IMR-90 (cell line): ENCODE measurements at regions not wholly inside any gene's neighbourhood (a gene's known extent, or its start where the extent isn't known, plus 50 kb on each side); places are given as distances from the start of the nearest gene placed in this dataset.

Experiments
- ATAC-seq: fragments of 200-7000 bp; cut with Tn5 transposase; 2 replicates; pipeline ENCODE4 v1.9.1; 2020; ENCODE audit warnings: low read depth, mild to moderate bottlenecking, moderate library complexity
- BruUV-seq: library from RNA; stranded (reverse); fragments of 400-500 nt; replicated peaks from 2 replicates; lab custom pipeline; 2021; lab: Mats Ljungman, UMichigan
- CTCF ChIA-PET: fragments of 300-600 bp; formaldehyde crosslinking; extraction: SDS; loops from one replicate; lab custom pipeline; 2021; ENCODE audit warnings: antibody characterized with exemption; lab: Yijun Ruan, JAX
- POLR2A ChIA-PET: fragments of 300-600 bp; sonication (Branson Sonifier 250); formaldehyde crosslinking; loops from one replicate; lab custom pipeline; 2022; ENCODE audit warnings: antibody characterized with exemption; ENCODE audit not compliant: unreplicated experiment; lab: Charles Lee
- DNase-seq: peaks from one replicate; pipeline ENCODE4 v3.0.0; 2013
- H2AFZ ChIP-seq: replicated peaks from 2 replicates; pipeline ENCODE3; 2013; ENCODE audit warnings: low read length, mild to moderate bottlenecking; ENCODE audit not compliant: poor library complexity
- H2AK5ac ChIP-seq: 2 replicates; pipeline ENCODE4 v1.6.1; 2013; ENCODE audit warnings: low read depth, low read length, inconsistent platforms
- H2AK9ac ChIP-seq: replicated peaks from 2 replicates; pipeline ENCODE3; 2013; ENCODE audit warnings: mild to moderate bottlenecking, low read depth, low read length, moderate library complexity; ENCODE audit not compliant: poor library complexity
- H2BK120ac ChIP-seq: 2 replicates; pipeline ENCODE4 v1.6.1; 2013; ENCODE audit warnings: low read depth, low read length, inconsistent platforms
- H2BK15ac ChIP-seq: 3 replicates; pipeline ENCODE4 v1.6.1; 2013; ENCODE audit warnings: low read depth, low read length, inconsistent platforms
- H2BK20ac ChIP-seq: 2 replicates; pipeline ENCODE4 v1.6.1; 2013; ENCODE audit warnings: low read depth, mild to moderate bottlenecking, inconsistent platforms, low read length, moderate library complexity
- H2BK5ac ChIP-seq: 2 replicates; pipeline ENCODE4 v1.6.1; 2013; ENCODE audit warnings: mild to moderate bottlenecking, low read depth, low read length, inconsistent platforms; ENCODE audit not compliant: poor library complexity, severe bottlenecking
- H3K14ac ChIP-seq: replicated peaks from 2 replicates; pipeline ENCODE4 v1.6.1; 2013; ENCODE audit warnings: low read depth, low read length, inconsistent platforms
- H3K18ac ChIP-seq: 2 replicates; pipeline ENCODE4 v1.6.1; 2013; ENCODE audit warnings: low read depth, low read length, control low read depth
- H3K23ac ChIP-seq: 2 replicates; pipeline ENCODE4 v1.6.1; 2013; ENCODE audit warnings: low read depth, low read length, inconsistent platforms
- H3K27ac ChIP-seq: 2 replicates; pipeline ENCODE4 v1.5.1; 2013; ENCODE audit warnings: mild to moderate bottlenecking, control low read depth, low read length; ENCODE audit not compliant: insufficient read depth
- H3K27me3 ChIP-seq: 2 replicates; pipeline ENCODE4 v1.6.1; 2013; ENCODE audit warnings: low read length; ENCODE audit not compliant: control insufficient read depth, insufficient read depth
- H3K36me3 ChIP-seq: 2 replicates; pipeline ENCODE4 v1.6.1; 2013; ENCODE audit warnings: low read length, mixed read lengths; ENCODE audit not compliant: control insufficient read depth, insufficient read depth
- H3K4ac ChIP-seq: 2 replicates; pipeline ENCODE4 v1.6.1; 2013; ENCODE audit warnings: low read depth, low read length, inconsistent platforms
- H3K4me1 ChIP-seq: 2 replicates; pipeline ENCODE4 v1.6.1; 2013; ENCODE audit warnings: low read length, mixed read lengths; ENCODE audit not compliant: control insufficient read depth, insufficient read depth
- H3K4me2 ChIP-seq: 2 replicates; pipeline ENCODE4 v1.6.1; 2013; ENCODE audit warnings: low read depth, mild to moderate bottlenecking, control low read depth, low read length, moderate library complexity
- H3K4me3 ChIP-seq: 2 replicates; pipeline ENCODE4 v1.5.1; 2013; ENCODE audit warnings: low read depth, mild to moderate bottlenecking, control low read depth, low read length, moderate library complexity; ENCODE audit not compliant: insufficient read depth
- H3K56ac ChIP-seq: 2 replicates; pipeline ENCODE4 v1.6.1; 2013; ENCODE audit warnings: low read length, inconsistent platforms; ENCODE audit not compliant: insufficient read depth; ENCODE audit errors: extremely low read depth
- H3K79me1 ChIP-seq, 2 experiments: 2 replicates each; pipeline ENCODE4 v1.6.1; 2013; ENCODE audit warnings: low read length in 2 of 2, inconsistent platforms in 1 of 2, low read depth in 1 of 2
- H3K9ac ChIP-seq: 2 replicates; pipeline ENCODE4 v1.6.1; 2013; ENCODE audit warnings: low read depth, low read length, control low read depth
- H3K9me1 ChIP-seq: 2 replicates; pipeline ENCODE4 v1.6.1; 2013; ENCODE audit warnings: low read length, inconsistent platforms; ENCODE audit not compliant: insufficient read depth
- H3K9me3 ChIP-seq: 2 replicates; pipeline ENCODE4 v1.6.1; 2013; ENCODE audit warnings: low read length; ENCODE audit not compliant: control insufficient read depth, insufficient read depth
- H4K20me1 ChIP-seq: 2 replicates; pipeline ENCODE4 v1.6.1; 2013; ENCODE audit warnings: low read length, inconsistent platforms; ENCODE audit not compliant: insufficient read depth
- H4K5ac ChIP-seq: 2 replicates; pipeline ENCODE4 v1.6.1; 2013; ENCODE audit warnings: mild to moderate bottlenecking, low read depth, low read length, control low read depth
- H4K8ac ChIP-seq, 2 experiments: 2 replicates each; pipeline ENCODE4 v1.6.1; 2013; ENCODE audit warnings: low read depth in 2 of 2, low read length in 2 of 2, control low read depth in 1 of 2, inconsistent platforms in 1 of 2
- H4K91ac ChIP-seq: 2 replicates; pipeline ENCODE4 v1.6.1; 2013; ENCODE audit warnings: low read depth, low read length, inconsistent platforms; ENCODE audit not compliant: insufficient read depth
- BHLHE40 ChIP-seq: fragments of 150-350 bp; IDR thresholded peaks from 2 replicates; pipeline ENCODE4 v1.6.1; 2016; ENCODE audit warnings: mild to moderate bottlenecking, low read depth, low read length
- CEBPB ChIP-seq: IDR thresholded peaks from 2 replicates; pipeline ENCODE4 v1.6.1; 2012; ENCODE audit warnings: low read depth, low read length, improper control_type of control experiment
- CHD1 ChIP-seq: IDR thresholded peaks from 2 replicates; pipeline ENCODE4 v1.6.1; 2012; ENCODE audit warnings: low read depth, low read length, improper control_type of control experiment
- FOS ChIP-seq: fragments of 150-350 bp; IDR thresholded peaks from 2 replicates; pipeline ENCODE4 v1.6.1; 2016; ENCODE audit warnings: low read depth, low read length
- MAFK ChIP-seq: IDR thresholded peaks from 2 replicates; pipeline ENCODE4 v1.6.1; 2012; ENCODE audit warnings: low read depth, low read length, improper control_type of control experiment
- MAZ ChIP-seq: IDR thresholded peaks from 2 replicates; pipeline ENCODE4 v1.6.1; 2012; ENCODE audit warnings: low read depth, mild to moderate bottlenecking, low read length, improper control_type of control experiment, moderate library complexity, borderline replicate concordance
- POLR2A ChIP-seq: IDR thresholded peaks from 2 replicates; pipeline ENCODE4 v1.6.1; 2012; ENCODE audit warnings: mild to moderate bottlenecking, low read depth, low read length
- RAD21 ChIP-seq: IDR thresholded peaks from 2 replicates; pipeline ENCODE4 v1.6.1; 2012; ENCODE audit warnings: low read length, improper control_type of control experiment
- RCOR1 ChIP-seq: IDR thresholded peaks from 2 replicates; pipeline ENCODE4 v1.6.1; 2012; ENCODE audit warnings: mild to moderate bottlenecking, low read length, improper control_type of control experiment; ENCODE audit not compliant: insufficient replicate concordance
- RFX5 ChIP-seq: IDR thresholded peaks from 2 replicates; pipeline ENCODE4 v1.8.0; 2012; ENCODE audit warnings: low read depth, mild to moderate bottlenecking, low read length, moderate library complexity
- SMC3 ChIP-seq: fragments of 150-350 bp; IDR thresholded peaks from 2 replicates; pipeline ENCODE4 v1.6.1; 2016; ENCODE audit warnings: low read depth, mild to moderate bottlenecking, antibody characterized with exemption, low read length, moderate library complexity
- USF2 ChIP-seq: fragments of 150-350 bp; IDR thresholded peaks from 2 replicates; pipeline ENCODE4 v1.6.1; 2017; ENCODE audit warnings: mild to moderate bottlenecking, antibody characterized with exemption, low read length, low read depth
- WGBS, 2 experiments: methylation state at CpG; one replicate each; pipeline versions ENCODE4 v1.1.5 to v1.1.7; 2013; ENCODE audit warnings: missing lambda C conversion rate in 2 of 2; ENCODE audit not compliant: insufficient read length in 1 of 2; ENCODE audit errors: extremely low coverage in 2 of 2; 5-methylcytosine and 5-hydroxymethylcytosine counted together
- dilution Hi-C: fragments of 300-500 bp; cut with HindIII; formaldehyde crosslinking; loops from one replicate; pipeline ENCODE4 v1.14.3; 2018; ENCODE audit warnings: low sequenced_read_pairs; ENCODE audit not compliant: unreplicated experiment
- in situ Hi-C: fragments of 300-500 bp; cut with MboI; formaldehyde crosslinking; loops from 3 replicates; pipeline ENCODE4 v1.14.3; 2019; ENCODE audit warnings: low sequenced_read_pairs, inconsistent platforms, mixed read lengths
- intact Hi-C: fragments of 100-400 bp; cut with micrococcal nuclease; formaldehyde crosslinking; loops from 2 replicates; pipeline ENCODE4 v1.10.0; 2022
- TF ChIP-seq, protein P1 (sequence below): fragments of 150-350 bp; IDR thresholded peaks from 2 replicates; pipeline ENCODE4 v1.6.1; 2016; ENCODE audit warnings: low read depth, mild to moderate bottlenecking, low read length, moderate library complexity, borderline replicate concordance
- TF ChIP-seq, protein P2 (sequence below): conservative IDR thresholded peaks from 2 replicates; pipeline ENCODE4 v1.5.1; 2012; ENCODE audit warnings: mild to moderate bottlenecking, low read depth, low read length, improper control_type of control experiment

- H2AK5ac ChIP-seq: no peak overlapping the region
- H2BK20ac ChIP-seq: no peak overlapping the region
- no peak overlapping the region for H3K18ac ChIP-seq
- H3K9me1 ChIP-seq: no peaks in the 10 kb centered on the region
- H3K79me1 ChIP-seq: no peaks in the 10 kb centered on the region
- H2AK9ac ChIP-seq: no peak overlapping the region
- H3K4me1 ChIP-seq: peaks cover 1% of the 10 kb centered on the region; the same call in 1 of the 2 replicates
- ChIA-PET POLR2A (no interaction called here), CTCF (no interaction called here)
- no peak overlapping the region for H2BK15ac ChIP-seq
- H3K9ac ChIP-seq: no peak overlapping the region
- dilution Hi-C loops (no loop called here), intact Hi-C loops (no loop called here), in situ Hi-C loops (no loop called here)
- DNase-seq (no peak), ATAC-seq (no peak)
- no peaks in the 10 kb centered on the region for H3K36me3 ChIP-seq
- no peak overlapping the region for H3K4me2 ChIP-seq
- TF ChIP-seq RCOR1: no peak
- no peak for TF ChIP-seq POLR2A
- TF ChIP-seq USF2: no peak
- TF ChIP-seq CEBPB: no peak
- TF ChIP-seq FOS: no peak
- no peak for TF ChIP-seq RFX5
- TF ChIP-seq, protein P1, sequence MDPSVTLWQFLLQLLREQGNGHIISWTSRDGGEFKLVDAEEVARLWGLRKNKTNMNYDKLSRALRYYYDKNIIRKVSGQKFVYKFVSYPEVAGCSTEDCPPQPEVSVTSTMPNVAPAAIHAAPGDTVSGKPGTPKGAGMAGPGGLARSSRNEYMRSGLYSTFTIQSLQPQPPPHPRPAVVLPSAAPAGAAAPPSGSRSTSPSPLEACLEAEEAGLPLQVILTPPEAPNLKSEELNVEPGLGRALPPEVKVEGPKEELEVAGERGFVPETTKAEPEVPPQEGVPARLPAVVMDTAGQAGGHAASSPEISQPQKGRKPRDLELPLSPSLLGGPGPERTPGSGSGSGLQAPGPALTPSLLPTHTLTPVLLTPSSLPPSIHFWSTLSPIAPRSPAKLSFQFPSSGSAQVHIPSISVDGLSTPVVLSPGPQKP: no peak
- TF ChIP-seq BHLHE40: no peak
- no peak for TF ChIP-seq CHD1
- TF ChIP-seq, protein P2, sequence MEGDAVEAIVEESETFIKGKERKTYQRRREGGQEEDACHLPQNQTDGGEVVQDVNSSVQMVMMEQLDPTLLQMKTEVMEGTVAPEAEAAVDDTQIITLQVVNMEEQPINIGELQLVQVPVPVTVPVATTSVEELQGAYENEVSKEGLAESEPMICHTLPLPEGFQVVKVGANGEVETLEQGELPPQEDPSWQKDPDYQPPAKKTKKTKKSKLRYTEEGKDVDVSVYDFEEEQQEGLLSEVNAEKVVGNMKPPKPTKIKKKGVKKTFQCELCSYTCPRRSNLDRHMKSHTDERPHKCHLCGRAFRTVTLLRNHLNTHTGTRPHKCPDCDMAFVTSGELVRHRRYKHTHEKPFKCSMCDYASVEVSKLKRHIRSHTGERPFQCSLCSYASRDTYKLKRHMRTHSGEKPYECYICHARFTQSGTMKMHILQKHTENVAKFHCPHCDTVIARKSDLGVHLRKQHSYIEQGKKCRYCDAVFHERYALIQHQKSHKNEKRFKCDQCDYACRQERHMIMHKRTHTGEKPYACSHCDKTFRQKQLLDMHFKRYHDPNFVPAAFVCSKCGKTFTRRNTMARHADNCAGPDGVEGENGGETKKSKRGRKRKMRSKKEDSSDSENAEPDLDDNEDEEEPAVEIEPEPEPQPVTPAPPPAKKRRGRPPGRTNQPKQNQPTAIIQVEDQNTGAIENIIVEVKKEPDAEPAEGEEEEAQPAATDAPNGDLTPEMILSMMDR: no peak
- no peak for TF ChIP-seq MAFK
- no peak for TF ChIP-seq MAZ
- no peak for TF ChIP-seq RAD21
- no peak for TF ChIP-seq SMC3
- no peak overlapping the region for H3K27ac ChIP-seq
- H3K9me3 ChIP-seq: no peaks in the 10 kb centered on the region
- H4K5ac ChIP-seq: no peak overlapping the region
- H2BK120ac ChIP-seq: no peak overlapping the region
- H3K56ac ChIP-seq: no peak overlapping the region
- no peak overlapping the region for H2AFZ ChIP-seq
- no peaks in the 10 kb centered on the region for H3K27me3 ChIP-seq
- no peak overlapping the region for H3K23ac ChIP-seq
- WGBS, 2 experiments: no CpG with 5 or more reads among the region's 2 CpGs
- no peak overlapping the region for H3K4me3 ChIP-seq
- no peak overlapping the region; a peak in 1 of 4 replicates for H4K8ac ChIP-seq
- H3K4ac ChIP-seq: no peak overlapping the region
- no peaks in the 10 kb centered on the region for H4K20me1 ChIP-seq
- H2BK5ac ChIP-seq: no peak overlapping the region
- H3K14ac ChIP-seq: no peak overlapping the region
- H4K91ac ChIP-seq: no peak overlapping the region
- BruUV-seq: no TSS peak
These were observed 317.5 kb upstream of the MAGI2 start for GRCh38 chr7:79770970-79771369.
